Sciatic nerve (tissue), 2 donors: ENCODE measurements at regions not wholly inside any gene's neighbourhood (a gene's known extent, or its start where the extent isn't known, plus 50 kb on each side); places are given as distances from the start of the nearest gene placed in this dataset.
A peak's percentile ranks its signal among the peaks of the same experiment; 100 is the strongest.
"Not testable (repeated sequence)": the region's sequence is repeated elsewhere in the genome, so short reads cannot be mapped to it uniquely, and the experiment has no call there.

ENCODE experiments used
- ATAC-seq: fragments of 200-7000 bp; cut with Tn5 transposase; one replicate; pipeline ENCODE4 v1.9.1; 2020; ENCODE audit warnings: mild to moderate bottlenecking, moderate library complexity
- DNase-seq: peaks from one replicate; pipeline ENCODE4 v3.0.0-alpha.2; 2020; ENCODE audit warnings: low spot score
- intact Hi-C: fragments of 100-400 bp; cut with DNase I; formaldehyde crosslinking; loops from one replicate; pipeline ENCODE4 v1.14.2; 2022
- donor health status: DM: no; HTN: no; CAD: no.
- donor health status: DM: no; HTN: no; CAD: no.

DNA sequence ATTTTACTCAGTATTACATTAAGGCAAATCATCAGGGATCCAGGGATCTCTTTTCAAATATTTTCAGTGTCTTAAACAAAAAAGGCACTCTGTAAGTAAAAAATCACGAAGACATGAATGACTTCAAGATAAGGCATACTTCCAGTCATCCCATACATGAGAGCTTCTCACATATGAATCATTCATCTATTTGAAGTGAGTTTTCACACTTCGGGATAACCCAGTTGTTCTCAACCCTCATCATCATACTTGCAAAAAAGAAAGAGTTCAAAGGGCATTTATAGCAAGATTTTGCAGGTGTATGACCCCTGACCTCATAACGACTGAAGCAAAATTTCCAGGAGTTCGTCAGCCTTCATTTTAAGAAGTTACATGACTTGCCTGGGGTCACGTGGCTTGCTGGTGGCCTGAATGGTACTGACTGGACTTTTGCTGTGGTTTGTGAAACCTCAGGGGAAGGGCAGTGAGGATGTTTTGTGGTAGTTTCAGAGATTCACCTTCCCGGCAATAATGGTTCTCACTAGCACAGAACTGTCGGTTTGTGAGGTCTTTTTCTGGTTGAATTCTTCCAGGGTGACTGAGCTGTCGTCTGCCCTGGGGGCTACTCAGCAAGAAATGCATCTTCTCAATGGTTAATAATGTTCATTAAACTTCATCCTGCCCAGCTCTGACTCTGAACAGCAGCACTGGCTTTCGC lies 115.8 kb upstream of the SHISA3 start:
- ATAC-seq: no peak

DNA sequence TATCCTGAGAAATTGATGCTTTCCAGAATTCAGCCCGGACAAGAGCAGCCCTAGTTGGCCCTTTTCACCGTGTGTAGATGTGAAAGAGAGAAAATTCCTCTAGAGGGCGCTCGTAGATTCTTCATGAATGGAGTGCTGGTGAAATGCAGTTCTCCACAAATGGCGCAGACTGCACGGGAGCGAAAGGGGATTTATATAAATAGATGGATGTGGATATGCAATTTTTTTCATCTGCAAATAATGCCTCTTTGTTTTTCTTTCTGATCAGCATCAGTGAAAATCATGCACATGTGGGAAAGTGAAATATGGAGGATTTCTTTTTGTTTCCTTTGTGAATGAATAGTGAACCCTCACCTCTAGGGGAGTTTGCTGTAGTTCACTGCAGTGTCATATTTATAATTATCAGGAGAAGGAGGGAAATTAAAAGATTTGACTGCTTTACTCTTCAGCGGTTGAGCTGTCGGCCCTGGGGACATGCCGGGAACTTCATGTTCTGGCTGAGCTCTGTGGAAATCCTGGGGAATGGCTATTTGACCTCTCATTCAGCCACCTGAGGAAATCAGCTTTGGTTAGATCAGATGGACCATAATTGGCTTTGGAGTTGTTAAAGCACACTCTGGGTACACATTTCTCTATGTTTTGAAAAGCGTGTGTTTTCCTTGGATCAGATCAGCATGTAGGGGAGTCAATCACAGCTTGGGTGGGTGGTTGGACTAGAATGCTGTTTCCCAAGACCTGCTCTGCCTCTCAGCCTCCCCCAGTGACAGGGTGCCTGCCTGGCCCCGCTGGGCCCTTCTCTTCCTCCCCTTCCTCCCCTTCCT lies 115.0 kb upstream of the SHISA3 start:
- intact Hi-C loops: no loop called here
- DNase-seq (peak; percentile 72), ATAC-seq (peak; percentile 95)

More for the DNA sequence above, 115.8 kb upstream of the SHISA3 start:
- no peak for DNase-seq
- intact Hi-C loops: no loop called here

- DNase-seq: no peak
- intact Hi-C loops: no loop called here
- ATAC-seq: no peak
These were observed 113.3 kb upstream of the SHISA3 start for GRCh38 chr4:42284030-42284429.

GRCh38 chr4:42288876-42289275 lies 108.4 kb upstream of the SHISA3 start:
- ATAC-seq, DNase-seq, intact Hi-C loops: not testable (repeated sequence)

DNA sequence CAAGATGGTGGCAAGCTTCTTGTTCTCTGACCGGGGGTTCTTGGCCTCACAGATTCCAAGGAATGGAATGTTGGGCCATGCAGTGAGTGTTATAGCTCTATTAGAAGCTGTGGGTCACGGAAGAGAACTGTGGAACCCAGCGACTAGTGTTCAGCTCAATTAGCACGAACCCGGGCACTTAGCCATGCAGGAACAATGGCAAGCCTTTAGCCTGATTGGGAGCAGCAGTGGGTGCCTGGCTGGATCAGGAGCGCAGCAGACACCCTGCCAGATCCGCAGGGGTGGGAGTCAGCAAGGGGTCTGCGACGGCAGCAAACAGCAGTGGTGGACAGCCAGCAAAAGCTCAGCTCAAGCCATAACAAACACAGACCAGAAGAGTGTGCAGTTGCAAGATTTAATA lies 105.1 kb upstream of the SHISA3 start:
- peak; percentile 36 for ATAC-seq
- DNase-seq, intact Hi-C loops: not testable (repeated sequence)

DNA sequence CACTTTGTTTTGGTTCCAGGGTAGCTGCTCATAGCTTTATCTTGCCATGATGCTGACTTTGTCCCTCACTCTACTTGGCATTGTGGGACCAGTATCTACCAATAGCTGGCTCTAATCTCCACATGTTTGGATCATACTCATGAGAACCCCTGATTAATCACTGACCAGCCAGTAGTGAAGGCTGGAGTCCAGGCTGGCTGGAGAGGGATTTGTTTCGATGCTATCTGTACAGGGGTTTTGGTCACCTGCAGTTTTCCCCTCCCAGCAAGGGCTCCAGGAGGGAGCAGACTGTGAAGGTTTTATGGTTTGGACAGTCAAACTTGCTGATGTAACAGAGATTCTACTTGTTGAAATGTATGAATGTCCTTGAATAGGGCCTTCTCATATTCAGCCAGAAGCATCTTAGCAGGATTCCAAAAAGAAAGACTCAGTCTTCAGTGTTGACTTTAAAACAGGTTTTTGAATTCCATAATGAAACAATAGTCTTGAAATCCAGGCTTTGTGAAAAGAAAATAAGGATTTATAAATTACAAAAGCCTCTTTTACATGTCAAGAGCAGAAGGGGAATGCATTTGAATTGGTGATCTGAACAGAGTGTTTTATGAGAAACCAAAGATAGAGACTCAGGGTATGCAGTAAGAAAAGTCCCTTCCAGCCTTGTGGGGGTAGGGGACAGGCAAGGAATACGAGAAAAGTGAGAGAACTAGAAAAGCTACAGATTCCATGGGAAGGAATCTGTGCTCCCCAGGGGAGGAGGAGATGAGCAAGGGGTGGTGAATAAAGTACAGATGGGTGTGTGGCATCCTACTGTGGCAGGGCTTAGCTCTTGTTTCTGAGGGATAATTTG lies 103.1 kb upstream of the SHISA3 start:
- DNase-seq: no peak
- no peak for ATAC-seq
- intact Hi-C loops: no loop called here

DNA sequence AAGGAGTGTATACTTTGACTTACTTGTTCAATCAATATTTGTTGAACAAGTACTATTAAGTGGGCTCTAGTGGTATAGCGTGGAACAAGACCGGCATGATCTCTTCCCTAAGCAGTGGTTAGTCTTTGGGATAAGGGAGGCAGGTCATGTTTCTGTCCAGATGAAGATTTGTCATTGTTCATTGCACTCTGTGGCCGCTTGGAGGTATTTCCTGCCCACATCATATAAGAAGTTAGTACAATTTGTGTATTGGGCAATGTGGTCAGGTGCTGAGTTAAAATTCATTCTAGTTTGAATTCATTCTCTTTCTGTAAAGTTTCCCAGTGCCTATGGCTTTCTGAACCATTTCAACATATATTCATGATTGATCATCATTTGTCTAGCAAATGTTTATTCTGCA lies 101.1 kb upstream of the SHISA3 start:
- intact Hi-C loops: no loop called here
- ATAC-seq: no peak
- DNase-seq: no peak

- peak; percentile 15 for ATAC-seq
These were observed 94.9 kb upstream of the SHISA3 start for GRCh38 chr4:42302348-42302747.

DNA sequence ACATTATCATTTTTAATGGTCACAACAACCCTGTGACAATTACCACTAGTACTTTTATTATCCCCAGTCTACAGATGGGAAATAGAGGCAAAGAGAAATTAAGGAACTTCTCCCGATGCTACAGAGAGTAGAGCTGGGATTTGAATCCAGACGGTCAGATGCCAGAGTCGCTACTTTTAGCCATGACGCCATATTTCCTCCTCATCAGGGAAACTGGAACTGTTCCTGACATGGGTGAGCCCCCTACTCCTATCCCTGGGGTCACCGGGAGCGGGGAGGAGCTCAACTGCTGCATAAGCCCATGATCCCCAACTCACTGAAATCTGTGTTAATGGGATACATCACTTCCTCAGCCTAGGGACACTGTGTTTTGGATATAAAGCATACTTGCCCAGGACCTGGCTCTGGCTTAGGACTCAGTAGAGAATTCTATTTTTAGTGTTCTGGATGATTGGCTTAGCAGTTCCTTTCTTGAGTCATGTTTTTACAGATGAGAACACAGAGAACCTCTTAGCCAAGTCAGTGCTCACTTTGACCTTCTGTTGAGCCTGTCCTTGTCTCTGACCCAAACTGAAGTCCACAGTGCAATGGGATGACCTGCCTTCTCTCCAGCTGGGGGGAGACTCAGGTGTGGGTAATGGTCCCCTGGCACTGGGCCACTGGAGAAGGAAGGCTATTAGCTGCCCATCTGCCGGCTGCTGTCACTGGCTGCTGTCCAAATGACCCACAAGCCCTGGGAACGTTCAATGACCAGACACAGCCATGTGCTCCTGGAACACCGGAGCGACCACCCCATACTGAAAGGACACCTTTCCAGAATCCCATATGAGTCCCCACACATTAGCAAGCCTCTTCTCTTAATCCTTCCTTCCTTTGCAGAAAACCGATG lies 90.8 kb upstream of the SHISA3 start:
- ATAC-seq: peak; percentile 95
- intact Hi-C loops: no loop called here
- peak; percentile 64 for DNase-seq

More at GRCh38 chr4:42302348-42302747, 94.9 kb upstream of the SHISA3 start:
- DNase-seq: no peak
- intact Hi-C loops: no loop called here

DNA sequence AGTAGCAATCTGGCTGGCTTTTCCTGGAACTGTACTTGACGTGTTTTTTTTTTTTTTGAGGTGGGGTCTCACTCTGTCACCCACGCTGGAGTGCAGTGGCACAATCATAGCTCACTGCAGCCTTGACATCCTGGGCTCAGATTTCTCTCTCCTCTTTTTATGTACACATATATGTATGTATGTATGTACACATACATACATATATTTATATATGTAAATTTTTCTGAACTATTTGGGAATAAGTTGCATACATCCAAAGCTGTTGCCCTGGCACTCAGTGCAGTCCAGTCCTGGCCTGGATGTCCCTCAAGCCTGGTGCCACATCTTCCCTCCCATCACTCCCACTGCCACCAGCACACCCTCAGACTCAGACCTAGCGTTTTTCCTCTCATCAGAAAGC lies 89.0 kb upstream of the SHISA3 start:
- ATAC-seq: no peak
- intact Hi-C loops: no loop called here
- DNase-seq: no peak

- DNase-seq: no peak
- ATAC-seq: no peak
- intact Hi-C loops: no loop called here
These were observed 87.7 kb upstream of the SHISA3 start for GRCh38 chr4:42309361-42310260.

GRCh38 chr4:42310358-42310757 lies 86.9 kb upstream of the SHISA3 start:
- intact Hi-C loops: no loop called here
- no peak for DNase-seq
- no peak for ATAC-seq

DNA sequence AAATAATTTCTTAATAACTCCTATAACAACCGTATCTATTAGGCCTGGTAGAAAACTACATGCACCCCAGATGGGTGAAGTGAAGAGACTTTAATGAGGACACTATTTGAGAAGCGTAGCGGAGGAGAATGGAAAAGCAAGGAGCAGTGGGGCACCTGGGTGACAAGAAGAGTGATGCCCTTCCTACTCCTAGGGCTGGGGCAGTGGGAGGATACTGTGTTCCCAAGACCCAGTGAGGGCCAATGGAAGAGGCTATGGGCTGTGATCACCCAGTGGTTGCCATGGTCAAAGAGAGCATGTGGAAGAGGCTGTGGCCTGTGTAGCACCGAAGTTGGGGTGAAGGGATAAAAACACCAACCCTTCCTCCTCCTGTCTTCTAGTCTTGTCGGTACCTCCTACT lies 86.5 kb upstream of the SHISA3 start:
- intact Hi-C loops: no loop called here
- ATAC-seq: no peak
- DNase-seq: no peak

DNA sequence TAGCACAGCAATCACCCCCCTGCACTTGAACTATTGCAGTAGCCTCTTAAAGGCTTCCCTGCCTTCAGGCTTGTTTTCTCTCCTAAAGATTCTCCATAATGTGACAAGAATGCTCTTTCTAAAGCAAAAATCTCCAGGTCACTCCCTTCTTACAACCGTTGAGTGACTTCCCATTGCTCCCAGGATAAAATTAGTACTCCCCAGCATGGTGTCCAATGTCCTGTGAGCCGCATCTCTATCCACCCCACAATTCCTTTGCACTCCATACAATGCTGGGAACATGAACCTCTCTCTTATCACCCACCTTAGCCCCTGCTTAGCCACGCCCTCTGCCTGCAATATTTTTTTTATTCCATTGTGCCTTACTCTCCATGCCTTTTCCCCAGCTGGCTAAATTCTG lies 85.7 kb upstream of the SHISA3 start:
- no peak for DNase-seq
- ATAC-seq: no peak
- intact Hi-C loops: no loop called here

DNA sequence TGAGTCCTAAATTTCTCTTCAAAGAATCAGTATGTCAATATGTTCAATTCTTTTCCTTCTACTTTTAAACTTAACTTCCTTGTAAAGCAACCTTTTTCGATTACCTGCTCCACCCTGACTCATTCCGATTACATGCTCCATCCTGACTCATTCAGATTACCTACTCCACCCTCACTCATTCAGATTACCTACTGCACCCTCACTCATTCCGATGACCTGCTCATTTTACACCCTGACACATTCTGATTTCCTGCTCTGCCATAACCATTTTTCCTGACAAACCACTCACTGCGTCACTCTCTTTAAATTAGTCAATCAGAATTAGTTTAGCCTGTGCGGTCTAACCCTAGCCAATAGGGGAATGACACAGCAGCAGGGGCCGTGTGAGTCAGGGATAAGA lies 83.9 kb upstream of the SHISA3 start:
- ATAC-seq, intact Hi-C loops, DNase-seq: not testable (repeated sequence)

- ATAC-seq (no peak), DNase-seq (no peak)
- intact Hi-C loops: no loop called here
These were observed 83.4 kb upstream of the SHISA3 start for GRCh38 chr4:42313872-42314271.

GRCh38 chr4:42315231-42315630 lies 82.1 kb upstream of the SHISA3 start:
- ATAC-seq (no peak), DNase-seq (no peak)
- intact Hi-C loops: no loop called here
